Endothelial cell of umbilical vein (primary cell): ENCODE measurements at regions not wholly inside any gene's neighbourhood (a gene's known extent, or its start where the extent isn't known, plus 50 kb on each side); places are given as distances from the start of the nearest gene placed in this dataset.

Experiments
- BruUV-seq: library from RNA; stranded (reverse); fragments of 400-500 nt; replicated peaks from 2 replicates; lab custom pipeline; 2021; lab: Mats Ljungman, UMichigan
- CTCF ChIA-PET: fragments of 300-600, 350-600 bp; sonication (Branson Sonifier 250); formaldehyde crosslinking; loops from one replicate; lab custom pipeline; 2021; ENCODE audit warnings: antibody characterized with exemption, inconsistent platforms; lab: Charles Lee
- POLR2A ChIA-PET: fragments of 300-600, 350-600 bp; sonication (Branson Sonifier 250); formaldehyde crosslinking; loops from one replicate; lab custom pipeline; 2021; ENCODE audit warnings: antibody characterized with exemption, inconsistent platforms; lab: Charles Lee
- DNase-seq: peaks from one replicate; pipeline ENCODE4 v3.0.0-alpha.2; 2011; ENCODE audit warnings: low read depth, low spot score
- FAIRE-seq: peaks from 2 replicates; lab custom pipeline; 2011; peaks lifted over from hg19 to GRCh38; lab: Jason Lieb, UNC
- H2AFZ ChIP-seq: 2 replicates; pipeline ENCODE4 v1.6.0; 2012; ENCODE audit warnings: low read depth, low read length, control low read depth, inconsistent platforms
- H3K27ac ChIP-seq: 2 replicates; pipeline ENCODE4 v1.5.1; 2011; ENCODE audit warnings: low read depth, mild to moderate bottlenecking, control low read depth, low read length, moderate library complexity; ENCODE audit not compliant: insufficient read depth
- H3K27me3 ChIP-seq, 2 experiments: 2 replicates each; pipeline versions ENCODE4 v1.6.0 to v1.6.1; 2011; ENCODE audit warnings: low read length in 2 of 2, mixed read lengths in 1 of 2; ENCODE audit not compliant: control insufficient read depth in 2 of 2, insufficient read depth in 2 of 2
- H3K36me3 ChIP-seq, 2 experiments: 2 replicates in 1 of 2; 3 replicates in 1 of 2; pipeline ENCODE4 v1.5.1; 2011; ENCODE audit warnings: low read length in 2 of 2, mild to moderate bottlenecking in 1 of 2, moderate library complexity in 1 of 2; ENCODE audit not compliant: control insufficient read depth in 2 of 2, insufficient read depth in 2 of 2; ENCODE audit errors: extremely low read depth in 1 of 2
- H3K4me1 ChIP-seq: 3 replicates; pipeline ENCODE4 v1.5.1; 2011; ENCODE audit warnings: mild to moderate bottlenecking, low read length; ENCODE audit not compliant: control insufficient read depth, insufficient read depth; ENCODE audit errors: extremely low read depth
- H3K4me2 ChIP-seq: 2 replicates; pipeline ENCODE4 v1.6.1; 2011; ENCODE audit warnings: low read length, control low read depth, mixed read lengths; ENCODE audit not compliant: insufficient read depth
- H3K4me3 ChIP-seq, 3 experiments: fragments of 200-600 bp in 1 of 3; sonication (generic), shearing (Covaris generic) in 1 of 3; replicated peaks in 1 of 3; 2 replicates each; pipeline ENCODE4 v1.5.1; 2011 to 2016; ENCODE audit warnings: control low read depth in 3 of 3, low read length in 3 of 3, mild to moderate bottlenecking in 2 of 3, inconsistent platforms in 1 of 3, low read depth in 1 of 3, moderate library complexity in 1 of 3; ENCODE audit not compliant: insufficient read depth in 1 of 3
- H3K79me2 ChIP-seq: 2 replicates; pipeline ENCODE4 v1.6.0; 2012; ENCODE audit warnings: low read length, inconsistent platforms; ENCODE audit not compliant: control insufficient read depth, insufficient read depth
- H3K9ac ChIP-seq: replicated peaks from 2 replicates; pipeline ENCODE3; 2011; ENCODE audit warnings: low read length, control low read depth; ENCODE audit not compliant: insufficient read depth; ENCODE audit errors: extremely low read depth
- H3K9me1 ChIP-seq: replicated peaks from 3 replicates; pipeline ENCODE4 v1.6.0; 2011; ENCODE audit warnings: mild to moderate bottlenecking, low read length; ENCODE audit not compliant: control insufficient read depth, insufficient read depth; ENCODE audit errors: extremely low read depth
- H3K9me3 ChIP-seq: replicated peaks from 2 replicates; pipeline ENCODE4 v1.5.1; 2012; ENCODE audit warnings: low read length, inconsistent platforms; ENCODE audit not compliant: control insufficient read depth, insufficient read depth
- H4K20me1 ChIP-seq: replicated peaks from 2 replicates; pipeline ENCODE3; 2011; ENCODE audit warnings: mild to moderate bottlenecking, low read length; ENCODE audit not compliant: control insufficient read depth, insufficient read depth; ENCODE audit errors: extremely low read depth
- EZH2 ChIP-seq: IDR thresholded peaks from 2 replicates; pipeline ENCODE4 v1.6.1; 2012; ENCODE audit warnings: borderline replicate concordance, low read depth, mild to moderate bottlenecking, moderate library complexity, low read length, inconsistent platforms; ENCODE audit not compliant: severe bottlenecking
- FOS ChIP-seq: IDR thresholded peaks from 2 replicates; pipeline ENCODE4 v1.6.1; 2011; ENCODE audit warnings: mild to moderate bottlenecking, low read length, moderate library complexity, borderline replicate concordance; ENCODE audit not compliant: insufficient read depth
- GATA2 ChIP-seq: IDR thresholded peaks from 2 replicates; pipeline ENCODE4 v1.7.0; 2011; ENCODE audit warnings: low read depth, mild to moderate bottlenecking, moderate library complexity, mixed read lengths, low read length; ENCODE audit not compliant: insufficient read length, insufficient read depth
- JUN ChIP-seq: IDR thresholded peaks from 2 replicates; pipeline ENCODE4 v1.6.1; 2011; ENCODE audit warnings: borderline replicate concordance, low read depth; ENCODE audit not compliant: insufficient read length, insufficient read depth
- MYC ChIP-seq: IDR thresholded peaks from one replicate; pipeline ENCODE4 v1.6.1; 2011; ENCODE audit warnings: mild to moderate bottlenecking, low read depth, low read length
- POLR2A ChIP-seq: IDR thresholded peaks from 2 replicates; pipeline ENCODE4 v1.6.1; 2012; ENCODE audit warnings: low read depth, mild to moderate bottlenecking, control low read depth, low read length
- POLR2AphosphoS5 ChIP-seq: IDR thresholded peaks from 2 replicates; pipeline ENCODE4 v1.6.1; 2012; ENCODE audit warnings: low read depth, mild to moderate bottlenecking, control low read depth, low read length, moderate library complexity; ENCODE audit not compliant: insufficient read depth
- dilution Hi-C: fragments of 300-500 bp; cut with MboI; formaldehyde crosslinking; loops from one replicate; pipeline ENCODE4 v1.15.0; 2019; ENCODE audit warnings: low sequenced_read_pairs; ENCODE audit not compliant: extremely low pct_ligation_motif_present
- intact Hi-C: fragments of 100-400 bp; cut with micrococcal nuclease; formaldehyde crosslinking; loops from one replicate; pipeline ENCODE4 v1.10.0; 2022
- TF ChIP-seq, protein P1 (sequence below): IDR thresholded peaks from 2 replicates; pipeline ENCODE4 v1.6.1; 2011; ENCODE audit not compliant: insufficient read depth, insufficient read length
- TF ChIP-seq, protein P2 (sequence below), 2 donors: IDR thresholded peaks; 1 replicate in 1 of 2; 2 replicates in 1 of 2; pipeline ENCODE4 v1.5.1; 2011; ENCODE audit warnings: low read length in 2 of 2, mild to moderate bottlenecking in 2 of 2, moderate library complexity in 2 of 2, control low read depth in 1 of 2, inconsistent platforms in 1 of 2, low read depth in 1 of 2; ENCODE audit not compliant: insufficient read depth in 1 of 2; ENCODE audit errors: extremely low read depth in 1 of 2

DNA sequence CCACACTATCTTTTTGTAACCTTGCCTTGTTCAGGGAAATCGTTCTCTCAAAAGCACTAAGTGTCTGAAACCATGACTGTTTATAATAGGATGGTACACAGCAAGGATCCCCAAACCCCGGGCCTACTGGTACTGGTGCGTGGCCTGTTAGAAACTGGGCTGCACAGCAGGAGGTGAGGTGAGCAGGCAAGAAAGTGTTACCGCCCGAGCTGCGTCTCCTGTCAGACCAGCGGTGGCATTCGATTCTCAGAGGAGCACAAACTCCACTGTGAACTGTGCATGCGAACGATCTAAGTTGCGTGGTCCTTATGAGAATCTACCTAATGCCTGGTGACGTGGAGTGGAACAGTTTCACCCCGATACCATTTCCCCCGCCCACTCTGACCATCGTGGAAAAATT, 81.8 kb upstream of the KCNJ3 start:
- no peak for DNase-seq
- Histone ChIP-seq H4K20me1 (no peaks in the 10 kb centered on the region), H3K27ac (no peak overlapping the region), H2AFZ (no peak overlapping the region), H3K9me3 (no peaks in the 10 kb centered on the region), H3K4me2 (no peak overlapping the region), H3K4me3 (no peak overlapping the region), H3K27me3 (no peaks in the 10 kb centered on the region), H3K9me1 (no peaks in the 10 kb centered on the region), H3K79me2 (no peaks in the 10 kb centered on the region), H3K4me1 (no peaks in the 10 kb centered on the region), H3K9ac (no peak overlapping the region), H3K36me3 (no peaks in the 10 kb centered on the region)
- POLR2A ChIA-PET: no interaction called here
- no TSS peak for BruUV-seq
- intact Hi-C loops: no loop called here
- TF ChIP-seq JUN: no peak
- no peak for TF ChIP-seq FOS
- dilution Hi-C loops: no loop called here
- CTCF ChIA-PET: no interaction called here
- no peak for FAIRE-seq

DNA sequence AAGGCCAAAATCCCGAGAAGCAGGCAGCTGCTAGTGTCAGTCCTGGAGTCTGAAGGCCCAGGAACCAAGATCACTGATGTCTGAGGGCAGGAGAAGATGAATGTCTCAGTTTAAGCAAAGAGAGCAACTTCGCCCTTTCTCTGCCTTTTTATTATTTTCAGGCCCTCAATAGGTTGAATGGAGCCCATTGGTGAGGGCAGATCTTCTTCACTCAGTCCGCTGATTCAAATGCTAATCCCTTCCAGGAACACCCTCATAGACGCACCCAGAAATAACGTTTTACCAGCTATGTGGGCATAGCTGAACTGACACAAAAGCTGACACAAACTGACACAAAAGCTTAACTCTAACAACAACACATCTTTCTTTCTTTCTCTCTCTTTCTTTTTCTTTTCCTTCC, 78.0 kb upstream of the KCNJ3 start:
- CTCF ChIA-PET: no interaction called here
- DNase-seq (no peak), FAIRE-seq (no peak)
- Histone ChIP-seq H3K27me3 (no peaks in the 10 kb centered on the region), H2AFZ (no peak overlapping the region), H3K27ac (no peak overlapping the region), H3K4me2 (no peak overlapping the region), H3K79me2 (no peaks in the 10 kb centered on the region), H3K36me3 (no peaks in the 10 kb centered on the region), H3K9me3 (no peaks in the 10 kb centered on the region), H4K20me1 (no peaks in the 10 kb centered on the region), H3K9ac (no peak overlapping the region), H3K4me3 (no peak overlapping the region), H3K9me1 (no peaks in the 10 kb centered on the region), H3K4me1 (no peaks in the 10 kb centered on the region)
- TF ChIP-seq, protein P1, sequence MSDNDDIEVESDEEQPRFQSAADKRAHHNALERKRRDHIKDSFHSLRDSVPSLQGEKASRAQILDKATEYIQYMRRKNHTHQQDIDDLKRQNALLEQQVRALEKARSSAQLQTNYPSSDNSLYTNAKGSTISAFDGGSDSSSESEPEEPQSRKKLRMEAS: no peak
- TF ChIP-seq POLR2AphosphoS5: no peak
- no peak for TF ChIP-seq POLR2A
- TF ChIP-seq EZH2: no peak
- no peak for TF ChIP-seq GATA2
- TF ChIP-seq FOS: no peak
- TF ChIP-seq JUN: no peak
- no peak for TF ChIP-seq MYC
- TF ChIP-seq, protein P2, sequence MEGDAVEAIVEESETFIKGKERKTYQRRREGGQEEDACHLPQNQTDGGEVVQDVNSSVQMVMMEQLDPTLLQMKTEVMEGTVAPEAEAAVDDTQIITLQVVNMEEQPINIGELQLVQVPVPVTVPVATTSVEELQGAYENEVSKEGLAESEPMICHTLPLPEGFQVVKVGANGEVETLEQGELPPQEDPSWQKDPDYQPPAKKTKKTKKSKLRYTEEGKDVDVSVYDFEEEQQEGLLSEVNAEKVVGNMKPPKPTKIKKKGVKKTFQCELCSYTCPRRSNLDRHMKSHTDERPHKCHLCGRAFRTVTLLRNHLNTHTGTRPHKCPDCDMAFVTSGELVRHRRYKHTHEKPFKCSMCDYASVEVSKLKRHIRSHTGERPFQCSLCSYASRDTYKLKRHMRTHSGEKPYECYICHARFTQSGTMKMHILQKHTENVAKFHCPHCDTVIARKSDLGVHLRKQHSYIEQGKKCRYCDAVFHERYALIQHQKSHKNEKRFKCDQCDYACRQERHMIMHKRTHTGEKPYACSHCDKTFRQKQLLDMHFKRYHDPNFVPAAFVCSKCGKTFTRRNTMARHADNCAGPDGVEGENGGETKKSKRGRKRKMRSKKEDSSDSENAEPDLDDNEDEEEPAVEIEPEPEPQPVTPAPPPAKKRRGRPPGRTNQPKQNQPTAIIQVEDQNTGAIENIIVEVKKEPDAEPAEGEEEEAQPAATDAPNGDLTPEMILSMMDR (IDR thresholded peaks at IDR 0.05; ENCODE audit: extremely low read depth in 1 of 2, insufficient read depth in 1 of 2, low read depth in 1 of 2, low read length in 2 of 2): no peak
- intact Hi-C loops (loop anchor here (5.0 kb wide), 2 partner anchors 168 to 582 kb away; no protein-coding TSS in a partner anchor), dilution Hi-C loops (no loop called here)
- BruUV-seq: no TSS peak
- POLR2A ChIA-PET: no interaction called here
